Tibial nerve (tissue), 4 donors: ENCODE measurements at regions not wholly inside any gene's neighbourhood (a gene's known extent, or its start where the extent isn't known, plus 50 kb on each side); places are given as distances from the start of the nearest gene placed in this dataset.

Source experiments
- DNase-seq, 2 donors: peaks; one replicate each; pipeline ENCODE4 v3.0.0-alpha.2; 2019; ENCODE audit warnings: low spot score in 2 of 2
- H3K27ac ChIP-seq, 4 donors: fragments of 200-600 bp; sonication (generic) in 3 of 4; one replicate each; pipeline ENCODE4 v1.5.1; 2017 to 2019; ENCODE audit warnings: mild to moderate bottlenecking in 1 of 4
- H3K27me3 ChIP-seq, 2 donors: fragments of 200-600 bp; sonication (generic) in 1 of 2; one replicate each; pipeline versions ENCODE4 v1.5.1 to v1.6.0; 2017 to 2019
- H3K36me3 ChIP-seq, 3 donors: fragments of 200-600 bp; sonication (generic); one replicate each; pipeline ENCODE4 v1.5.1; 2018 to 2019
- H3K4me1 ChIP-seq, 4 donors: fragments of 200-600 bp; sonication (generic) in 3 of 4; one replicate each; pipeline ENCODE4 v1.5.1; 2017 to 2019
- H3K4me3 ChIP-seq, 4 donors: fragments of 200-600 bp; sonication (generic) in 3 of 4; one replicate each; pipeline ENCODE4 v1.5.1; 2017 to 2019; ENCODE audit warnings: mild to moderate bottlenecking in 1 of 4, moderate library complexity in 1 of 4
- H3K9me3 ChIP-seq, 4 donors: fragments of 200-600 bp; sonication (generic) in 3 of 4; one replicate each; pipeline ENCODE4 v1.5.1; 2017 to 2019
- CTCF ChIP-seq, 5 experiments: fragments of 200-600 bp in 3 of 5; fragments of 450-650 bp in 2 of 5; sonication (generic) in 3 of 5; IDR thresholded peaks; one replicate each; pipeline ENCODE4 v1.5.1; 2016 to 2019; ENCODE audit warnings: antibody characterized with exemption in 5 of 5, mild to moderate bottlenecking in 3 of 5, moderate library complexity in 2 of 5
- EP300 ChIP-seq, 2 donors: sonication (generic); formaldehyde crosslinking; IDR thresholded peaks; one replicate each; pipeline ENCODE4 v1.6.1; 2017; ENCODE audit warnings: antibody characterized with exemption in 2 of 2, mild to moderate bottlenecking in 1 of 2
- POLR2A ChIP-seq, 2 donors: fragments of 450-650 bp; IDR thresholded peaks; one replicate each; pipeline ENCODE4 v1.6.1; 2017; ENCODE audit warnings: antibody characterized with exemption in 2 of 2, mild to moderate bottlenecking in 2 of 2, moderate library complexity in 2 of 2
- WGBS, 2 donors: methylation state at CpG; one replicate each; pipeline ENCODE4 v1.1.5; 2018; 5-methylcytosine and 5-hydroxymethylcytosine counted together

GRCh38 chr2:81987370-81987769, 1682.8 kb upstream of the LRRTM1 start:
- peaks cover 0 to 3% (median 0%) of the 10 kb centered on the region in 4 donors for H3K9me3 ChIP-seq
- 95 to 96% methylated on average over 5 of the region's 5 CpGs for WGBS, 2 donors
- no peak overlapping the region for H3K4me3 ChIP-seq
- H3K4me1 ChIP-seq = no peaks in the 10 kb centered on the region
- no peak overlapping the region for H3K27ac ChIP-seq
- no peaks in the 10 kb centered on the region for H3K27me3 ChIP-seq
- H3K36me3 ChIP-seq = no peaks in the 10 kb centered on the region
- DNase-seq = no peak
- TF ChIP-seq POLR2A (IDR thresholded peaks at IDR 0.05) (no peak), EP300 (IDR thresholded peaks at IDR 0.05) (no peak), CTCF (IDR thresholded peaks at IDR 0.05) (no peak)

GRCh38 chr2:81984969-81985637, 1680.6 kb upstream of the LRRTM1 start:
- H3K27ac ChIP-seq = no peak overlapping the region
- 95 to 98% methylated on average over 5 to 33 of the region's 33 CpGs for WGBS, 2 donors
- no peak for TF ChIP-seq EP300 (IDR thresholded peaks at IDR 0.05)
- no peak for TF ChIP-seq POLR2A (IDR thresholded peaks at IDR 0.05)
- no peak for TF ChIP-seq CTCF (IDR thresholded peaks at IDR 0.05)
- DNase-seq = no peak
- H3K27me3 ChIP-seq = no peaks in the 10 kb centered on the region
- no peak overlapping the region for H3K4me3 ChIP-seq
- H3K9me3 ChIP-seq = peaks cover 0 to 3% (median 0%) of the 10 kb centered on the region in 4 donors
- H3K4me1 ChIP-seq = no peaks in the 10 kb centered on the region
- H3K36me3 ChIP-seq = no peaks in the 10 kb centered on the region

- Histone ChIP-seq H3K27ac (no peak overlapping the region), H3K36me3 (no peaks in the 10 kb centered on the region), H3K27me3 (no peaks in the 10 kb centered on the region), H3K4me3 (no peak overlapping the region), H3K9me3 (peaks cover 0 to 3% (median 0%) of the 10 kb centered on the region in 4 donors), H3K4me1 (no peaks in the 10 kb centered on the region)
- TF ChIP-seq POLR2A (IDR thresholded peaks at IDR 0.05) = no peak
- WGBS, 2 donors = 41 to 55% methylated on average over 3 of the region's 3 CpGs
- no peak for DNase-seq
These were observed 1677.0 kb upstream of the LRRTM1 start for GRCh38 chr2:81981585-81981984.

GRCh38 chr2:81979086-81979485, 1674.5 kb upstream of the LRRTM1 start:
- TF ChIP-seq CTCF (IDR thresholded peaks at IDR 0.05) (no peak), EP300 (IDR thresholded peaks at IDR 0.05) (no peak), POLR2A (IDR thresholded peaks at IDR 0.05) (no peak)
- DNase-seq = no peak
- Histone ChIP-seq H3K36me3 (no peaks in the 10 kb centered on the region), H3K4me3 (no peak overlapping the region), H3K27ac (no peak overlapping the region), H3K27me3 (no peaks in the 10 kb centered on the region), H3K4me1 (no peaks in the 10 kb centered on the region), H3K9me3 (no peaks in the 10 kb centered on the region)
- 52 to 58% methylated on average over 3 of the region's 3 CpGs for WGBS, 2 donors

- WGBS, 2 donors = 41 to 55% methylated on average over 1 of the region's 1 CpG
- H3K9me3 ChIP-seq = no peaks in the 10 kb centered on the region
- DNase-seq = no peak
- H3K36me3 ChIP-seq = no peaks in the 10 kb centered on the region
- H3K4me3 ChIP-seq = no peak overlapping the region
- H3K4me1 ChIP-seq = no peaks in the 10 kb centered on the region
- TF ChIP-seq EP300 (IDR thresholded peaks at IDR 0.05) = no peak
- no peak for TF ChIP-seq POLR2A (IDR thresholded peaks at IDR 0.05)
- TF ChIP-seq CTCF (IDR thresholded peaks at IDR 0.05) = no peak
- no peaks in the 10 kb centered on the region for H3K27me3 ChIP-seq
- H3K27ac ChIP-seq = no peak overlapping the region
These were observed 1672.4 kb upstream of the LRRTM1 start for GRCh38 chr2:81976998-81977397.
